Vagina (tissue), 2 donors: ENCODE measurements at regions not wholly inside any gene's neighbourhood (a gene's known extent, or its start where the extent isn't known, plus 50 kb on each side); places are given as distances from the start of the nearest gene placed in this dataset.

ENCODE experiments used
- POLR2A ChIP-seq, 2 donors: fragments of 450-650 bp; IDR thresholded peaks; one replicate each; pipeline ENCODE4 v1.6.1; 2017; ENCODE audit warnings: antibody characterized with exemption in 2 of 2, mild to moderate bottlenecking in 2 of 2, moderate library complexity in 2 of 2
- POLR2AphosphoS5 ChIP-seq, 2 donors: sonication (generic); formaldehyde crosslinking; IDR thresholded peaks; one replicate each; pipeline ENCODE4 v1.9.0; 2017; ENCODE audit warnings: antibody characterized with exemption in 2 of 2, mild to moderate bottlenecking in 2 of 2, low read depth in 1 of 2; ENCODE audit not compliant: insufficient read depth in 1 of 2
- TF ChIP-seq, protein P1 (sequence below), 3 experiments: fragments of 450-650 bp in 2 of 3; fragments of 200-600 bp in 1 of 3; sonication (generic) in 1 of 3; IDR thresholded peaks; one replicate each; pipeline ENCODE4 v1.5.1; 2017 to 2019; ENCODE audit warnings: antibody characterized with exemption in 3 of 3, mild to moderate bottlenecking in 2 of 3, moderate library complexity in 2 of 3

DNA sequence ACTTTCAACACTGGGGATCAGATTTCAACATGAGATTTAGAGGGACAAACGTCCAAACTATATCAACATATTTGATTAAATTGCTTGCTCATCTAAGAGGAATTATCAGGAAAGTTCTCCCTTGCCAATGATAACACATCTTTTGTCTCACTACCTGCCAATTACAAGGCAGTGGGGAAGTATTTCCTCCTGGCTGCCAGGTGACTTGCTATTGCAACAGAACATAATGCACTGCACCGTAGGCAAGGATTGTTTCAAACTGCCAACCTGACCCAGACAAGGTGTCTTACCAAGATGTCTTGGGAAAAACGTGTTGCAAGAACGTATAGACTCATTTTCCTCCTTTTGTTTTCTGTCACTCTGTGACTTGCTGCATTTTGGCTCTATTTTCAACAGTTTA, 711.6 kb downstream of the METTL15 start:
- TF ChIP-seq, protein P1, sequence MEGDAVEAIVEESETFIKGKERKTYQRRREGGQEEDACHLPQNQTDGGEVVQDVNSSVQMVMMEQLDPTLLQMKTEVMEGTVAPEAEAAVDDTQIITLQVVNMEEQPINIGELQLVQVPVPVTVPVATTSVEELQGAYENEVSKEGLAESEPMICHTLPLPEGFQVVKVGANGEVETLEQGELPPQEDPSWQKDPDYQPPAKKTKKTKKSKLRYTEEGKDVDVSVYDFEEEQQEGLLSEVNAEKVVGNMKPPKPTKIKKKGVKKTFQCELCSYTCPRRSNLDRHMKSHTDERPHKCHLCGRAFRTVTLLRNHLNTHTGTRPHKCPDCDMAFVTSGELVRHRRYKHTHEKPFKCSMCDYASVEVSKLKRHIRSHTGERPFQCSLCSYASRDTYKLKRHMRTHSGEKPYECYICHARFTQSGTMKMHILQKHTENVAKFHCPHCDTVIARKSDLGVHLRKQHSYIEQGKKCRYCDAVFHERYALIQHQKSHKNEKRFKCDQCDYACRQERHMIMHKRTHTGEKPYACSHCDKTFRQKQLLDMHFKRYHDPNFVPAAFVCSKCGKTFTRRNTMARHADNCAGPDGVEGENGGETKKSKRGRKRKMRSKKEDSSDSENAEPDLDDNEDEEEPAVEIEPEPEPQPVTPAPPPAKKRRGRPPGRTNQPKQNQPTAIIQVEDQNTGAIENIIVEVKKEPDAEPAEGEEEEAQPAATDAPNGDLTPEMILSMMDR (IDR thresholded peaks at IDR 0.05) = no peak
- no peak for TF ChIP-seq POLR2A (IDR thresholded peaks at IDR 0.05)
- TF ChIP-seq POLR2AphosphoS5 (IDR thresholded peaks at IDR 0.05; ENCODE audit: insufficient read depth in 1 of 2, low read depth in 1 of 2) = no peak
